ENCODE measurements at regions not wholly inside any gene's neighbourhood (a gene's known extent, or its start where the extent isn't known, plus 50 kb on each side); places are given as distances from the start of the nearest gene placed in this dataset.

- no peak for TF ChIP-seq CTCF (IDR thresholded peaks at IDR 0.05; ENCODE audit: extremely low read depth in 1 of 2, insufficient read depth in 1 of 2, low read depth in 1 of 2, low read length in 2 of 2)
- no peak for TF ChIP-seq POLR2A (IDR thresholded peaks at IDR 0.05; ENCODE audit: low read depth, low read length)
- TF ChIP-seq MAX (IDR thresholded peaks at IDR 0.05; ENCODE audit: insufficient read depth, insufficient read length): no peak
- no peak for TF ChIP-seq POLR2AphosphoS5 (IDR thresholded peaks at IDR 0.05; ENCODE audit: insufficient read depth, low read depth, low read length)
- TF ChIP-seq EZH2 (IDR thresholded peaks at IDR 0.05; ENCODE audit: borderline replicate concordance, low read depth, low read length, severe bottlenecking): no peak
- TF ChIP-seq JUN (IDR thresholded peaks at IDR 0.05; ENCODE audit: borderline replicate concordance, insufficient read depth, insufficient read length, low read depth): no peak
- no peak for TF ChIP-seq FOS (IDR thresholded peaks at IDR 0.05; ENCODE audit: borderline replicate concordance, insufficient read depth, low read length)
- no peak for TF ChIP-seq MYC (IDR thresholded peaks at IDR 0.05; ENCODE audit: low read depth, low read length)
These were observed 270.6 kb downstream of the TTC8 start for GRCh38 chr14:89095036-89095435.

Measured in endothelial cell of umbilical vein (primary cell).